GM12878 (cell line): ENCODE measurements at regions not wholly inside any gene's neighbourhood (a gene's known extent, or its start where the extent isn't known, plus 50 kb on each side); places are given as distances from the start of the nearest gene placed in this dataset.

ENCODE experiments used
- ATAC-seq: fragments of 200-7000 bp; cut with Tn5 transposase; 3 replicates; pipeline ENCODE4 v1.9.1; 2020; ENCODE audit warnings: mild to moderate bottlenecking, moderate library complexity
- BruUV-seq: library from RNA; stranded (reverse); fragments of 400-500 nt; replicated peaks from 2 replicates; lab custom pipeline; 2021; lab: Mats Ljungman, UMichigan
- CTCF ChIA-PET: fragments of 300-600 bp; sonication (Branson Sonifier 250); formaldehyde crosslinking; extraction: SDS; loops from one replicate; lab custom pipeline; 2021; ENCODE audit warnings: inconsistent platforms; lab: Yijun Ruan, JAX
- POLR2A ChIA-PET: fragments of 350-600 bp; formaldehyde crosslinking; extraction: SDS; loops from one replicate; lab custom pipeline; 2021; ENCODE audit warnings: inconsistent platforms; lab: Charles Lee
- RAD21 ChIA-PET: fragments of 300-600 bp; sonication (Branson Sonifier 250); formaldehyde crosslinking; loops from one replicate; lab custom pipeline; 2023; ENCODE audit warnings: antibody characterized with exemption; ENCODE audit not compliant: unreplicated experiment; lab: Charles Lee
- SMC1A ChIA-PET: fragments of 300-600 bp; sonication (Branson Sonifier 250); formaldehyde crosslinking; loops from one replicate; lab custom pipeline; 2023; ENCODE audit not compliant: unreplicated experiment, uncharacterized antibody; lab: Charles Lee
- DNase-seq: peaks from one replicate; pipeline ENCODE4 v3.0.0-alpha.2; 2011; ENCODE audit warnings: low read depth, low spot score
- FAIRE-seq: peaks from 3 replicates; lab custom pipeline; 2011; peaks lifted over from hg19 to GRCh38; lab: Jason Lieb, UNC
- H2AFZ ChIP-seq: 2 replicates; pipeline ENCODE4 v1.6.0; 2011; ENCODE audit warnings: low read depth, low read length, control low read depth; ENCODE audit not compliant: control insufficient read depth
- H3K27ac ChIP-seq: 2 replicates; pipeline ENCODE4 v1.5.1; 2011; ENCODE audit warnings: control low read depth; ENCODE audit not compliant: control insufficient read depth, insufficient read depth
- H3K27me3 ChIP-seq, 2 experiments: replicated peaks in 1 of 2; 2 replicates each; pipeline versions ENCODE4 v1.6.0 to v1.6.1; 2011; ENCODE audit warnings: low read length in 1 of 2; ENCODE audit not compliant: control insufficient read depth in 2 of 2, insufficient read depth in 2 of 2
- H3K36me3 ChIP-seq, 2 experiments: 2 replicates each; pipeline ENCODE4 v1.5.1; 2011; ENCODE audit warnings: low read length in 1 of 2; ENCODE audit not compliant: control insufficient read depth in 2 of 2, insufficient read depth in 2 of 2
- H3K4me1 ChIP-seq: 2 replicates; pipeline ENCODE4 v1.6.1; 2011; ENCODE audit warnings: mild to moderate bottlenecking, low read length, moderate library complexity, mixed read lengths; ENCODE audit not compliant: control insufficient read depth, insufficient read depth
- H3K4me2 ChIP-seq: 2 replicates; pipeline ENCODE4 v1.6.0; 2011; ENCODE audit warnings: control low read depth; ENCODE audit not compliant: control insufficient read depth, insufficient read depth
- H3K4me3 ChIP-seq: fragments of 200-600 bp; sonication (generic); 2 replicates; pipeline ENCODE4 v1.5.1; 2016
- H3K79me2 ChIP-seq: 2 replicates; pipeline ENCODE4 v1.6.0; 2011; ENCODE audit warnings: low read length; ENCODE audit not compliant: control insufficient read depth, insufficient read depth
- H3K9ac ChIP-seq: 2 replicates; pipeline ENCODE4 v1.8.0; 2011; ENCODE audit warnings: low read length, control low read depth, mixed read lengths; ENCODE audit not compliant: control insufficient read depth, insufficient read depth
- H3K9me3 ChIP-seq: replicated peaks from 3 replicates; pipeline ENCODE4 v1.5.1; 2011; ENCODE audit warnings: mild to moderate bottlenecking, low read length; ENCODE audit not compliant: control insufficient read depth, insufficient read depth
- H4K20me1 ChIP-seq: 2 replicates; pipeline ENCODE4 v1.6.0; 2011; ENCODE audit not compliant: control insufficient read depth, insufficient read depth
- BACH1 ChIP-seq: fragments of 450-650 bp; IDR thresholded peaks from 2 replicates; pipeline ENCODE4 v1.6.1; 2017; ENCODE audit warnings: mild to moderate bottlenecking, borderline replicate concordance
- EZH2 ChIP-seq: IDR thresholded peaks from 2 replicates; pipeline ENCODE4 v1.6.1; 2012; ENCODE audit warnings: low read depth, mild to moderate bottlenecking, control low read depth, inconsistent platforms, low read length, borderline replicate concordance; ENCODE audit not compliant: control insufficient read depth
- FOS ChIP-seq: IDR thresholded peaks from 3 replicates; pipeline ENCODE4 v1.6.1; 2011; ENCODE audit warnings: borderline replicate concordance; ENCODE audit not compliant: insufficient read length; ENCODE audit errors: extremely low read depth
- GABPA ChIP-seq: IDR thresholded peaks from 2 replicates; pipeline ENCODE4 v1.6.1; 2014; ENCODE audit warnings: antibody characterized with exemption, low read depth, mild to moderate bottlenecking, inconsistent platforms
- HDAC2 ChIP-seq: fragments of 200-600 bp; sonication (generic); IDR thresholded peaks from 2 replicates; pipeline ENCODE4 v1.6.1; 2017
- LARP7 ChIP-seq: fragments of 450-650 bp; IDR thresholded peaks from 2 replicates; pipeline ENCODE4 v1.6.1; 2017; ENCODE audit warnings: mild to moderate bottlenecking
- NFXL1 ChIP-seq: fragments of 450-650 bp; IDR thresholded peaks from 2 replicates; pipeline ENCODE4 v1.6.1; 2017; ENCODE audit warnings: antibody characterized with exemption, mild to moderate bottlenecking, borderline replicate concordance
- NFYB ChIP-seq: IDR thresholded peaks from 2 replicates; pipeline ENCODE4 v1.6.1; 2011; ENCODE audit warnings: low read depth, mild to moderate bottlenecking, low read length, improper control_type of control experiment, moderate library complexity; ENCODE audit not compliant: insufficient read depth
- NR2C1 ChIP-seq: fragments of 450-650 bp; IDR thresholded peaks from 2 replicates; pipeline ENCODE4 v1.6.1; 2017; ENCODE audit warnings: antibody characterized with exemption, mild to moderate bottlenecking, moderate library complexity
- POLR2A ChIP-seq: IDR thresholded peaks from 2 replicates; pipeline ENCODE4 v1.6.1; 2011; ENCODE audit warnings: low read depth, mild to moderate bottlenecking, low read length
- POLR2AphosphoS2 ChIP-seq: IDR thresholded peaks from 2 replicates; pipeline ENCODE4 v1.6.1; 2011; ENCODE audit warnings: low read depth, mild to moderate bottlenecking, low read length, improper control_type of control experiment, moderate library complexity
- SUPT20H ChIP-seq: IDR thresholded peaks from 2 replicates; pipeline ENCODE4 v1.6.1; 2011; ENCODE audit warnings: low read depth, mild to moderate bottlenecking, low read length, moderate library complexity, borderline replicate concordance; ENCODE audit not compliant: control insufficient read depth
- ZNF274 ChIP-seq: IDR thresholded peaks from one replicate; pipeline ENCODE4 v1.8.0; 2011; ENCODE audit not compliant: insufficient read length, insufficient read depth
- WGBS: methylation state at CpG from one replicate; pipeline ENCODE4 v1.1.6; 2016; ENCODE audit warnings: low lambda C conversion rate; ENCODE audit not compliant: insufficient replicate concordance, insufficient coverage; ENCODE audit errors: missing lambda C conversion rate; 5-methylcytosine and 5-hydroxymethylcytosine counted together
- in situ Hi-C: fragments of 300-500 bp; cut with MboI; formaldehyde crosslinking; loops from 9 replicates; pipeline ENCODE4 v1.14.3; 2018; ENCODE audit warnings: mixed read lengths
- intact Hi-C: fragments of 100-400 bp; cut with micrococcal nuclease; formaldehyde crosslinking; loops from one replicate; pipeline ENCODE4 v1.14.2; 2022; ENCODE audit not compliant: unreplicated experiment
- TF ChIP-seq, protein P1 (sequence below): IDR thresholded peaks from 2 replicates; pipeline ENCODE4 v1.6.1; 2011; ENCODE audit warnings: low read depth, low read length, improper control_type of control experiment, borderline replicate concordance
- TF ChIP-seq, protein P2 (sequence below): fragments of 450-650 bp; IDR thresholded peaks from 2 replicates; pipeline ENCODE4 v1.6.1; 2017; ENCODE audit warnings: mild to moderate bottlenecking, low read depth, inconsistent platforms; ENCODE audit not compliant: poor library complexity, severe bottlenecking
- TF ChIP-seq, protein P3 (sequence below), 3 experiments: IDR thresholded peaks in 2 of 3; conservative IDR thresholded peaks in 1 of 3; 2 replicates each; pipeline ENCODE4 v1.5.1; 2011; ENCODE audit warnings: low read depth in 3 of 3, low read length in 3 of 3, mild to moderate bottlenecking in 3 of 3, control low read depth in 2 of 3, moderate library complexity in 2 of 3, inconsistent platforms in 1 of 3, mixed read lengths in 1 of 3; ENCODE audit not compliant: control insufficient read depth in 2 of 3, insufficient read depth in 1 of 3; ENCODE audit errors: extremely low read depth in 1 of 3

DNA sequence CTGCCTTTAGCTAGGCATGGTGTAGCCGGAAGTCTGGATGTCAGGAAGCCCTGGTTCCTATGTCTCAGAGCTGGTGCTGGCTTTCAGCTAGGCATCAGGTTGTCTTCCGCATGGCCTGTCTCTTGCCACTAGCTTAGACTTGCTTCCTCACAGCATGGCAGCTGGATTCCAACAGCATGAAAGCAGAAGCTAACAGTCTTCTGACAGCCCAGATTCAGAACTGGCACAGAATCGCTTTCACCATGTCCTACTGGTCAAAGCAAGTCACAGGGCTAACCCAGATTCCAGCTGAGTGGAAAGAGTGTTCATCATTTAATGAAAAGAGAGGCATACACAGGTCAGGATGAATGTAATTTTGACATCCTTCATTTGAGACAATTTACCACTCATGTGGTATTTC lies 1050.5 kb downstream of the ROBO2 start:
- BruUV-seq, result no TSS peak
- no peak for DNase-seq
- Histone ChIP-seq H2AFZ (no peak overlapping the region), H3K4me1 (no peaks in the 10 kb centered on the region), H3K9ac (no peak overlapping the region), H3K79me2 (no peaks in the 10 kb centered on the region), H3K4me3 (no peak overlapping the region), H3K36me3 (no peaks in the 10 kb centered on the region), H3K9me3 (no peaks in the 10 kb centered on the region), H3K4me2 (no peak overlapping the region), H3K27ac (no peak overlapping the region)
- no peak for ATAC-seq
- intact Hi-C loops (no loop called here), in situ Hi-C loops (no loop called here)
- ChIA-PET RAD21 (no interaction called here), POLR2A (no interaction called here), CTCF (no interaction called here), SMC1A (no interaction called here)
- WGBS, result 59% methylated on average over 3 of the region's 3 CpGs
- no peak for FAIRE-seq
- TF ChIP-seq, protein P1, sequence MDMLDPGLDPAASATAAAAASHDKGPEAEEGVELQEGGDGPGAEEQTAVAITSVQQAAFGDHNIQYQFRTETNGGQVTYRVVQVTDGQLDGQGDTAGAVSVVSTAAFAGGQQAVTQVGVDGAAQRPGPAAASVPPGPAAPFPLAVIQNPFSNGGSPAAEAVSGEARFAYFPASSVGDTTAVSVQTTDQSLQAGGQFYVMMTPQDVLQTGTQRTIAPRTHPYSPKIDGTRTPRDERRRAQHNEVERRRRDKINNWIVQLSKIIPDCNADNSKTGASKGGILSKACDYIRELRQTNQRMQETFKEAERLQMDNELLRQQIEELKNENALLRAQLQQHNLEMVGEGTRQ, result no peak
- no peak for TF ChIP-seq NFXL1
- TF ChIP-seq ZNF274, result no peak
- TF ChIP-seq SUPT20H, result no peak
- no peak for TF ChIP-seq NFYB
- no peak for TF ChIP-seq BACH1
- TF ChIP-seq NR2C1, result no peak
- TF ChIP-seq, protein P2, sequence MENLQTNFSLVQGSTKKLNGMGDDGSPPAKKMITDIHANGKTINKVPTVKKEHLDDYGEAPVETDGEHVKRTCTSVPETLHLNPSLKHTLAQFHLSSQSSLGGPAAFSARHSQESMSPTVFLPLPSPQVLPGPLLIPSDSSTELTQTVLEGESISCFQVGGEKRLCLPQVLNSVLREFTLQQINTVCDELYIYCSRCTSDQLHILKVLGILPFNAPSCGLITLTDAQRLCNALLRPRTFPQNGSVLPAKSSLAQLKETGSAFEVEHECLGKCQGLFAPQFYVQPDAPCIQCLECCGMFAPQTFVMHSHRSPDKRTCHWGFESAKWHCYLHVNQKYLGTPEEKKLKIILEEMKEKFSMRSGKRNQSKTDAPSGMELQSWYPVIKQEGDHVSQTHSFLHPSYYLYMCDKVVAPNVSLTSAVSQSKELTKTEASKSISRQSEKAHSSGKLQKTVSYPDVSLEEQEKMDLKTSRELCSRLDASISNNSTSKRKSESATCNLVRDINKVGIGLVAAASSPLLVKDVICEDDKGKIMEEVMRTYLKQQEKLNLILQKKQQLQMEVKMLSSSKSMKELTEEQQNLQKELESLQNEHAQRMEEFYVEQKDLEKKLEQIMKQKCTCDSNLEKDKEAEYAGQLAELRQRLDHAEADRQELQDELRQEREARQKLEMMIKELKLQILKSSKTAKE, result no peak
- TF ChIP-seq FOS, result no peak
- TF ChIP-seq LARP7, result no peak
- no peak for TF ChIP-seq GABPA
- no peak for TF ChIP-seq POLR2AphosphoS2
- TF ChIP-seq, protein P3, sequence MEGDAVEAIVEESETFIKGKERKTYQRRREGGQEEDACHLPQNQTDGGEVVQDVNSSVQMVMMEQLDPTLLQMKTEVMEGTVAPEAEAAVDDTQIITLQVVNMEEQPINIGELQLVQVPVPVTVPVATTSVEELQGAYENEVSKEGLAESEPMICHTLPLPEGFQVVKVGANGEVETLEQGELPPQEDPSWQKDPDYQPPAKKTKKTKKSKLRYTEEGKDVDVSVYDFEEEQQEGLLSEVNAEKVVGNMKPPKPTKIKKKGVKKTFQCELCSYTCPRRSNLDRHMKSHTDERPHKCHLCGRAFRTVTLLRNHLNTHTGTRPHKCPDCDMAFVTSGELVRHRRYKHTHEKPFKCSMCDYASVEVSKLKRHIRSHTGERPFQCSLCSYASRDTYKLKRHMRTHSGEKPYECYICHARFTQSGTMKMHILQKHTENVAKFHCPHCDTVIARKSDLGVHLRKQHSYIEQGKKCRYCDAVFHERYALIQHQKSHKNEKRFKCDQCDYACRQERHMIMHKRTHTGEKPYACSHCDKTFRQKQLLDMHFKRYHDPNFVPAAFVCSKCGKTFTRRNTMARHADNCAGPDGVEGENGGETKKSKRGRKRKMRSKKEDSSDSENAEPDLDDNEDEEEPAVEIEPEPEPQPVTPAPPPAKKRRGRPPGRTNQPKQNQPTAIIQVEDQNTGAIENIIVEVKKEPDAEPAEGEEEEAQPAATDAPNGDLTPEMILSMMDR (IDR thresholded peaks at IDR 0.05 in 2 of 3, conservative IDR thresholded peaks at IDR 0.05 in 1 of 3; ENCODE audit: control insufficient read depth in 2 of 3, extremely low read depth in 1 of 3, insufficient read depth in 1 of 3, low read depth in 3 of 3, low read length in 3 of 3), result no peak
- no peak for TF ChIP-seq EZH2
- TF ChIP-seq POLR2A, result no peak
- no peak for TF ChIP-seq HDAC2
- TF ChIP-seq, all 136 proteins: peak for 0
- no peaks in the 10 kb centered on the region for H3K27me3 ChIP-seq
- H4K20me1 ChIP-seq, result no peaks in the 10 kb centered on the region
